22Rv1 (cell line): ENCODE measurements at regions not wholly inside any gene's neighbourhood (a gene's known extent, or its start where the extent isn't known, plus 50 kb on each side); places are given as distances from the start of the nearest gene placed in this dataset.

Source experiments
- ZFX ChIP-seq: fragments of 450-650 bp; IDR thresholded peaks from 2 replicates; pipeline ENCODE4 v1.6.1; 2017; ENCODE audit warnings: antibody characterized with exemption, borderline replicate concordance
- TF ChIP-seq, protein P1 (sequence below): fragments of 450-650 bp; IDR thresholded peaks from 2 replicates; pipeline ENCODE4 v1.5.1; 2017; ENCODE audit warnings: mild to moderate bottlenecking

DNA sequence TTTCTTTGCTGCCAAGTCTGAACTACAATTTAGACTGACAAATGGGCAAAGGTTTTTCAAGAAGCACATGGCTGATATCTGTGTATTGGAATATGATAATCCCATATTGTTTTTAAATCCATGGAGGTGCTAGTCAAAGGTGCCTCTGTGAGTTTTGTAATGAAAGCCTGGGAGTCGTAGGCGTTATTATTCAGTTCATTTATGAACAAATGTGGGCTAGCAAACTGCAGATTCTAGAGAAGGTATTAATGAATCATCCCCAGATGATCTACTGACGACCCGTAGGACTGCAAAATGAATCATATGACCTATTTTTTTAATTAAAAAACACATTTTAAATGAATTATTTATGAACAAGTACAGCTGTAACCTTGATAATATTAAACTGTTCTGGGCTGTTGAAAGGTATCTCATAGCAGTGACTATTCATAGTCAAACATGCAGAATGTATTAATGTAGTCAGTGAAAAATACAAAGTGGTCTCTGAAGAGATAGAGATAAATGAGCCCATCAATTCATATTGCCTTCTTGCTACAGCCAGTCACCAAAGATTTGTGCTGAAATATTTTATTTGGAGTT lies 1317.8 kb upstream of the MAP3K7 start:
- TF ChIP-seq, protein P1, sequence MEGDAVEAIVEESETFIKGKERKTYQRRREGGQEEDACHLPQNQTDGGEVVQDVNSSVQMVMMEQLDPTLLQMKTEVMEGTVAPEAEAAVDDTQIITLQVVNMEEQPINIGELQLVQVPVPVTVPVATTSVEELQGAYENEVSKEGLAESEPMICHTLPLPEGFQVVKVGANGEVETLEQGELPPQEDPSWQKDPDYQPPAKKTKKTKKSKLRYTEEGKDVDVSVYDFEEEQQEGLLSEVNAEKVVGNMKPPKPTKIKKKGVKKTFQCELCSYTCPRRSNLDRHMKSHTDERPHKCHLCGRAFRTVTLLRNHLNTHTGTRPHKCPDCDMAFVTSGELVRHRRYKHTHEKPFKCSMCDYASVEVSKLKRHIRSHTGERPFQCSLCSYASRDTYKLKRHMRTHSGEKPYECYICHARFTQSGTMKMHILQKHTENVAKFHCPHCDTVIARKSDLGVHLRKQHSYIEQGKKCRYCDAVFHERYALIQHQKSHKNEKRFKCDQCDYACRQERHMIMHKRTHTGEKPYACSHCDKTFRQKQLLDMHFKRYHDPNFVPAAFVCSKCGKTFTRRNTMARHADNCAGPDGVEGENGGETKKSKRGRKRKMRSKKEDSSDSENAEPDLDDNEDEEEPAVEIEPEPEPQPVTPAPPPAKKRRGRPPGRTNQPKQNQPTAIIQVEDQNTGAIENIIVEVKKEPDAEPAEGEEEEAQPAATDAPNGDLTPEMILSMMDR, result no peak
- no peak for TF ChIP-seq ZFX
